OCI-LY7 (cell line): ENCODE measurements at regions not wholly inside any gene's neighbourhood (a gene's known extent, or its start where the extent isn't known, plus 50 kb on each side); places are given as distances from the start of the nearest gene placed in this dataset.

ENCODE experiments used
- CTCF ChIP-seq: fragments of 200-600 bp; sonication (generic); conservative IDR thresholded peaks from 2 replicates; pipeline ENCODE4 v1.5.1; 2014; ENCODE audit warnings: mild to moderate bottlenecking, antibody characterized with exemption, low read length, moderate library complexity, mixed read lengths
- EZH2phosphoT487 ChIP-seq: fragments of 200-600 bp; sonication (generic); IDR thresholded peaks from 2 replicates; pipeline ENCODE4 v1.6.1; 2018; ENCODE audit warnings: low read depth, borderline replicate concordance, mild to moderate bottlenecking, mixed run types, antibody characterized with exemption, low read length, moderate library complexity, mixed read lengths

DNA sequence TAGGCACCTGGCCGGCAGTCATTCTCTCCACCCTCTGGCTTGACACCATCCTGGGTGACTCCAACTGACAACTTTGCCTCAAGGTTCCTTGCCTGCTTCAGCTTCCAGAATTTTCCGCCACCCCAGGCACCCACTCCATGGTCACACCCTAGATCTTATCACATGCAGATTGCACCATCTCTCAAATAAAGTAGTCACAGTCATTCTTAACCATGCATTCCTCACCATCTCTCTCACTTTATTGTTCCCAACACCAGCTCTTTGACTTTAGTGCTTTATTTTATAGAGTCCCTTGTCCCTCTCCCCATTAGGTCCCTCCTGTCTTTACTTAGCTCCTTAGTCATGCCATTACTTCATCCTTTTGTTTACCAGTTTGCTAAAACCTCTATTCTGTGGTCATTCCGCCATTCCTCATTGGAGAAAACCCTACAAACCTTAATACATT is 351.7 kb downstream of the SPRY2 start:
- TF ChIP-seq CTCF = no peak
- TF ChIP-seq EZH2phosphoT487 = no peak
